GM23248 (cell line): ENCODE measurements at regions not wholly inside any gene's neighbourhood (a gene's known extent, or its start where the extent isn't known, plus 50 kb on each side); places are given as distances from the start of the nearest gene placed in this dataset.

ENCODE experiments used
- EZH2 ChIP-seq: fragments of 200-600 bp; sonication (generic); IDR thresholded peaks from 2 replicates; pipeline ENCODE4 v1.6.1; 2018; ENCODE audit warnings: antibody characterized with exemption, mild to moderate bottlenecking; ENCODE audit not compliant: insufficient read depth, poor library complexity, severe bottlenecking
- EZH2phosphoT487 ChIP-seq: fragments of 200-600 bp; sonication (generic); IDR thresholded peaks from 2 replicates; pipeline ENCODE4 v1.6.1; 2018; ENCODE audit warnings: antibody characterized with exemption, moderate library complexity, mild to moderate bottlenecking, low read depth; ENCODE audit not compliant: insufficient read depth

DNA sequence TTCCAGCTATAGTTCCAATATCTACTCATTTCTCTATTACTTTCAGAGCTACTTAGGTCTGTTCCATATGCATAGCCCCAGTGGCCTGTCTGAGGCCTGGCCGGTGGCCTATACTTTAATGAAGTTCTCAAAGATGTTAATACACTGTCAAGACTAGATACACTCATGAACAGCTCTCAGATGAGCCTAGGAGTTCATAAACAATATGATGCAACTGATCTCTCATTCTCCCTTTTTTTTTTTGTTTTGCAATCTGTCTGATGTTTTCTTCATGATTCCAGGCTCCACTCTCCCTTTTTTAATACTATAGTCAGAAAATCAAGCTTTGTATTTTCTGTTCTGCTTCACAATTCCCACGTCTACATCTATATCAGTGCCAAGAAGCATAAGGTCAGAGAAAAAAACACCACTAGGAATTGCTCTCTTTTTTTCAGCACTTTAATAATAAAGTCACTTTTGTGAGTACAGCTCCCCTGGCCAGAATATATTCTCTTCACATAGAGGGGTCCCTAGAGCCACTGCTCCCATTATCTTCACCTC, 321.0 kb downstream of the C7orf25 start:
- no peak for TF ChIP-seq EZH2
- no peak for TF ChIP-seq EZH2phosphoT487
